Lower lobe of right lung (tissue), 2 donors: ENCODE measurements at regions not wholly inside any gene's neighbourhood (a gene's known extent, or its start where the extent isn't known, plus 50 kb on each side); places are given as distances from the start of the nearest gene placed in this dataset.

Source experiments
- ATAC-seq, 2 donors: fragments of 200-7000 bp; cut with Tn5 transposase; one replicate each; pipeline ENCODE4 v1.9.1; 2020 to 2022; ENCODE audit warnings: mild to moderate bottlenecking in 2 of 2, moderate library complexity in 2 of 2
- DNase-seq: peaks from one replicate; pipeline ENCODE4 v3.0.0-alpha.2; 2020
- H3K27ac ChIP-seq: fragments of 200-600 bp; one replicate; pipeline ENCODE4 v1.8.0; 2022
- H3K27me3 ChIP-seq: fragments of 200-600 bp; one replicate; pipeline ENCODE4 v1.8.0; 2022; ENCODE audit warnings: low read depth
- H3K36me3 ChIP-seq: fragments of 200-600 bp; one replicate; pipeline ENCODE4 v1.8.0; 2022; ENCODE audit warnings: mild to moderate bottlenecking
- H3K4me1 ChIP-seq: fragments of 200-600 bp; one replicate; pipeline ENCODE4 v1.8.0; 2022
- H3K4me3 ChIP-seq: fragments of 200-600 bp; one replicate; pipeline ENCODE4 v1.8.0; 2022; ENCODE audit warnings: mild to moderate bottlenecking
- H3K9me3 ChIP-seq: fragments of 200-600 bp; one replicate; pipeline ENCODE4 v1.8.0; 2022
- CTCF ChIP-seq: fragments of 200-600 bp; IDR thresholded peaks from one replicate; pipeline ENCODE4 v1.8.0; 2022; ENCODE audit warnings: antibody characterized with exemption, mild to moderate bottlenecking
- intact Hi-C: fragments of 100-400 bp; cut with DNase I; formaldehyde crosslinking; loops from one replicate; pipeline ENCODE4 v1.11.0; 2022
- donor health status: DM: no; HTN: yes; CAD: no; lungs with severe emphysema.

- Histone ChIP-seq H3K27me3 (no peaks in the 10 kb centered on the region), H3K36me3 (no peaks in the 10 kb centered on the region), H3K27ac (no peak overlapping the region), H3K4me3 (no peak overlapping the region), H3K9me3 (no peaks in the 10 kb centered on the region), H3K4me1 (no peaks in the 10 kb centered on the region)
- DNase-seq: no peak
- intact Hi-C loops: no loop called here
- TF ChIP-seq CTCF: no peak
- no peak for ATAC-seq
Measured at GRCh38 chr5:128813317-128814070, 151.8 kb upstream of the SLC27A6 start.

- DNase-seq (no peak), ATAC-seq (no peak)
- TF ChIP-seq CTCF: no peak
- no peaks in the 10 kb centered on the region for H3K4me1 ChIP-seq
- no peaks in the 10 kb centered on the region for H3K36me3 ChIP-seq
- H3K4me3 ChIP-seq: no peak overlapping the region
- H3K27me3 ChIP-seq: no peaks in the 10 kb centered on the region
- no peak overlapping the region for H3K27ac ChIP-seq
- no peaks in the 10 kb centered on the region for H3K9me3 ChIP-seq
- intact Hi-C loops: no loop called here
Measured at GRCh38 chr5:128815201-128815600, 150.1 kb upstream of the SLC27A6 start.

- H3K27ac ChIP-seq: no peak overlapping the region
- DNase-seq (no peak), ATAC-seq (no peak)
- no peak overlapping the region for H3K4me3 ChIP-seq
- no peaks in the 10 kb centered on the region for H3K4me1 ChIP-seq
- TF ChIP-seq CTCF: no peak
- intact Hi-C loops: no loop called here
- no peaks in the 10 kb centered on the region for H3K9me3 ChIP-seq
- H3K27me3 ChIP-seq: no peaks in the 10 kb centered on the region
- H3K36me3 ChIP-seq: no peaks in the 10 kb centered on the region
Measured at GRCh38 chr5:128825826-128826225, 139.5 kb upstream of the SLC27A6 start.

- H3K27ac ChIP-seq: no peak overlapping the region
- DNase-seq (no peak), ATAC-seq (no peak)
- no peaks in the 10 kb centered on the region for H3K9me3 ChIP-seq
- no peak overlapping the region for H3K4me3 ChIP-seq
- intact Hi-C loops: no loop called here
- no peaks in the 10 kb centered on the region for H3K36me3 ChIP-seq
- TF ChIP-seq CTCF: no peak
- no peaks in the 10 kb centered on the region for H3K4me1 ChIP-seq
- no peaks in the 10 kb centered on the region for H3K27me3 ChIP-seq
Measured at GRCh38 chr5:128826275-128826674, 139.0 kb upstream of the SLC27A6 start.

GRCh38 chr5:128836571-128836970 is 128.7 kb upstream of the SLC27A6 start:
- Histone ChIP-seq H3K27ac (no peak overlapping the region), H3K27me3 (no peaks in the 10 kb centered on the region), H3K4me3 (no peak overlapping the region), H3K36me3 (no peaks in the 10 kb centered on the region), H3K9me3 (no peaks in the 10 kb centered on the region), H3K4me1 (no peaks in the 10 kb centered on the region)
- DNase-seq (no peak), ATAC-seq (no peak)
- intact Hi-C loops: no loop called here
- no peak for TF ChIP-seq CTCF
